ENCODE measurements at regions not wholly inside any gene's neighbourhood (a gene's known extent, or its start where the extent isn't known, plus 50 kb on each side); places are given as distances from the start of the nearest gene placed in this dataset.

DNA sequence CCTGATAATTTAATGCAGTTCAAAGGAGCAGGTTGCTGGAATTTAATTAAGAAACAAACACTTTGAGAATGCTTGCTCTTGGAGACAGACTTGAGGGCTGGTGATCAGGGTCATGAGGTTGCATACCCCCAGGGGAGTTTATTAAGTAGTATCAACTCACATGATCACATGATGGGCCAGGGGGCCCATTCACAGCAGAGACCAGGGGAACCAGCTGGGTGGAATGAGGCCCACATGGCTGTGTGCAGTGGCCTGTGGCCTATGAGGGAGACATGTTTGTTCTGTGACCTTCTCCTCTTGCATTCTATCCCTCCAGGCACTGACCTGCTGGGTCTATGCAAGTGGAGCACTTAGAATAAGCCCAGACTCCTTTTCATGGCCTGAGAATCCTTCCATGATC lies 266.6 kb upstream of the PWP1 start:
- TF ChIP-seq, protein P1, sequence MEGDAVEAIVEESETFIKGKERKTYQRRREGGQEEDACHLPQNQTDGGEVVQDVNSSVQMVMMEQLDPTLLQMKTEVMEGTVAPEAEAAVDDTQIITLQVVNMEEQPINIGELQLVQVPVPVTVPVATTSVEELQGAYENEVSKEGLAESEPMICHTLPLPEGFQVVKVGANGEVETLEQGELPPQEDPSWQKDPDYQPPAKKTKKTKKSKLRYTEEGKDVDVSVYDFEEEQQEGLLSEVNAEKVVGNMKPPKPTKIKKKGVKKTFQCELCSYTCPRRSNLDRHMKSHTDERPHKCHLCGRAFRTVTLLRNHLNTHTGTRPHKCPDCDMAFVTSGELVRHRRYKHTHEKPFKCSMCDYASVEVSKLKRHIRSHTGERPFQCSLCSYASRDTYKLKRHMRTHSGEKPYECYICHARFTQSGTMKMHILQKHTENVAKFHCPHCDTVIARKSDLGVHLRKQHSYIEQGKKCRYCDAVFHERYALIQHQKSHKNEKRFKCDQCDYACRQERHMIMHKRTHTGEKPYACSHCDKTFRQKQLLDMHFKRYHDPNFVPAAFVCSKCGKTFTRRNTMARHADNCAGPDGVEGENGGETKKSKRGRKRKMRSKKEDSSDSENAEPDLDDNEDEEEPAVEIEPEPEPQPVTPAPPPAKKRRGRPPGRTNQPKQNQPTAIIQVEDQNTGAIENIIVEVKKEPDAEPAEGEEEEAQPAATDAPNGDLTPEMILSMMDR (IDR thresholded peaks at IDR 0.05; ENCODE audit: extremely low read depth in 1 of 2, insufficient read depth in 1 of 2, low read depth in 1 of 2, low read length in 2 of 2), result no peak
- no peak for TF ChIP-seq EZH2 (IDR thresholded peaks at IDR 0.05; ENCODE audit: borderline replicate concordance, low read depth, low read length, severe bottlenecking)
- TF ChIP-seq POLR2AphosphoS5 (IDR thresholded peaks at IDR 0.05; ENCODE audit: insufficient read depth, low read depth, low read length), result no peak
- TF ChIP-seq POLR2A (IDR thresholded peaks at IDR 0.05; ENCODE audit: low read depth, low read length), result no peak
- no peak for TF ChIP-seq MYC (IDR thresholded peaks at IDR 0.05; ENCODE audit: low read depth, low read length)
- TF ChIP-seq JUN (IDR thresholded peaks at IDR 0.05; ENCODE audit: borderline replicate concordance, insufficient read depth, insufficient read length, low read depth), result no peak
- TF ChIP-seq, protein P2, sequence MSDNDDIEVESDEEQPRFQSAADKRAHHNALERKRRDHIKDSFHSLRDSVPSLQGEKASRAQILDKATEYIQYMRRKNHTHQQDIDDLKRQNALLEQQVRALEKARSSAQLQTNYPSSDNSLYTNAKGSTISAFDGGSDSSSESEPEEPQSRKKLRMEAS (IDR thresholded peaks at IDR 0.05; ENCODE audit: insufficient read depth, insufficient read length), result no peak
- TF ChIP-seq FOS (IDR thresholded peaks at IDR 0.05; ENCODE audit: borderline replicate concordance, insufficient read depth, low read length), result no peak
- TF ChIP-seq GATA2 (IDR thresholded peaks at IDR 0.05; ENCODE audit: insufficient read depth, insufficient read length, low read depth, low read length), result no peak
